ENCODE measurements at regions not wholly inside any gene's neighbourhood (a gene's known extent, or its start where the extent isn't known, plus 50 kb on each side); places are given as distances from the start of the nearest gene placed in this dataset.

- no peak for TF ChIP-seq EZH2phosphoT487 (IDR thresholded peaks at IDR 0.05; ENCODE audit: insufficient read depth, low read depth)
- TF ChIP-seq EZH2 (IDR thresholded peaks at IDR 0.05; ENCODE audit: insufficient read depth, poor library complexity, severe bottlenecking): no peak
Observed at GRCh38 chr5:14928661-14929060, 57.1 kb upstream of the ANKH start.
